CD14-positive monocyte (primary cell): ENCODE measurements at regions not wholly inside any gene's neighbourhood (a gene's known extent, or its start where the extent isn't known, plus 50 kb on each side); places are given as distances from the start of the nearest gene placed in this dataset.

Experiments used
- DNase-seq, 3 donors: peaks; one replicate each; pipeline ENCODE4 v3.0.0-alpha.2; 2011 to 2022
- H2AFZ ChIP-seq: 2 replicates; pipeline ENCODE4 v1.6.0; 2012; ENCODE audit warnings: mild to moderate bottlenecking, low read depth, low read length, inconsistent platforms; ENCODE audit not compliant: insufficient read depth, poor library complexity, severe bottlenecking
- H3K27ac ChIP-seq, 2 donors: 1 replicate in 1 of 2; 2 replicates in 1 of 2; pipeline ENCODE4 v1.5.1; 2012 to 2013; ENCODE audit warnings: low read length in 2 of 2, control low read depth in 1 of 2, inconsistent platforms in 1 of 2, low read depth in 1 of 2, mild to moderate bottlenecking in 1 of 2
- H3K27me3 ChIP-seq, 2 donors: one replicate each; pipeline versions ENCODE4 v1.6.0 to v1.6.1; 2011 to 2013; ENCODE audit warnings: low read length in 2 of 2; ENCODE audit not compliant: control insufficient read depth in 2 of 2, insufficient read depth in 2 of 2
- H3K36me3 ChIP-seq, 2 donors: replicated peaks in 1 of 2; 1 replicate in 1 of 2; 2 replicates in 1 of 2; pipeline versions ENCODE4 v1.5.1 to v1.6.1; 2012 to 2013; ENCODE audit warnings: low read length in 2 of 2, control low read depth in 1 of 2, inconsistent platforms in 1 of 2, mild to moderate bottlenecking in 1 of 2; ENCODE audit not compliant: insufficient read depth in 2 of 2, control insufficient read depth in 1 of 2
- H3K4me1 ChIP-seq, 2 donors: 1 replicate in 1 of 2; 2 replicates in 1 of 2; pipeline versions ENCODE4 v1.5.1 to v1.6.1; 2012 to 2013; ENCODE audit warnings: low read length in 2 of 2, control low read depth in 1 of 2, inconsistent platforms in 1 of 2, mild to moderate bottlenecking in 1 of 2, moderate library complexity in 1 of 2; ENCODE audit not compliant: insufficient read depth in 2 of 2, control insufficient read depth in 1 of 2
- H3K4me2 ChIP-seq: replicated peaks from 2 replicates; pipeline ENCODE3; 2012; ENCODE audit warnings: low read length, moderate library complexity, mild to moderate bottlenecking; ENCODE audit not compliant: poor library complexity, severe bottlenecking; ENCODE audit errors: extremely low read depth
- H3K4me3 ChIP-seq, 3 experiments: fragments of 200-600 bp in 1 of 3; sonication (generic) in 1 of 3; replicated peaks in 1 of 3; 1 replicate in 2 of 3; 2 replicates in 1 of 3; pipeline ENCODE4 v1.5.1; 2011 to 2013; ENCODE audit warnings: low read length in 3 of 3, mild to moderate bottlenecking in 3 of 3, control low read depth in 2 of 3, low read depth in 2 of 3, inconsistent platforms in 1 of 3, moderate library complexity in 1 of 3
- H3K79me2 ChIP-seq: 2 replicates; pipeline ENCODE4 v1.6.0; 2012; ENCODE audit warnings: mild to moderate bottlenecking, control low read depth, inconsistent platforms, low read length, moderate library complexity; ENCODE audit not compliant: insufficient read depth
- H3K9ac ChIP-seq: 2 replicates; pipeline ENCODE4 v1.6.0; 2017; ENCODE audit warnings: low read length, mild to moderate bottlenecking; ENCODE audit not compliant: insufficient read depth, poor library complexity, severe bottlenecking
- H3K9me3 ChIP-seq, 2 donors: replicated peaks in 1 of 2; 1 replicate in 1 of 2; 2 replicates in 1 of 2; pipeline versions ENCODE4 v1.5.1 to v1.6.1; 2012 to 2013; ENCODE audit warnings: low read length in 2 of 2, control low read depth in 1 of 2; ENCODE audit not compliant: control insufficient read depth in 1 of 2, insufficient read depth in 1 of 2
- H4K20me1 ChIP-seq: 2 replicates; pipeline ENCODE4 v1.6.0; 2012; ENCODE audit warnings: mild to moderate bottlenecking, low read length, control low read depth, moderate library complexity; ENCODE audit not compliant: insufficient read depth
- H3K27ac Mint-ChIP-seq, 7 donors: one replicate each; pipeline ENCODE4 v1.8.0; 2020; ENCODE audit warnings: mild to moderate bottlenecking in 7 of 7, mixed read lengths in 7 of 7, moderate library complexity in 6 of 7, inconsistent platforms in 2 of 7
- H3K27me3 Mint-ChIP-seq, 3 donors: one replicate each; pipeline ENCODE4 v1.8.0; 2021 to 2022; ENCODE audit warnings: low read depth in 3 of 3, mild to moderate bottlenecking in 3 of 3, mixed read lengths in 3 of 3, moderate library complexity in 3 of 3, inconsistent platforms in 1 of 3
- H3K36me3 Mint-ChIP-seq, 2 donors: one replicate each; pipeline ENCODE4 v1.8.0; 2020; ENCODE audit warnings: mixed read lengths in 2 of 2, inconsistent platforms in 1 of 2, mild to moderate bottlenecking in 1 of 2
- H3K4me1 Mint-ChIP-seq: one replicate; pipeline ENCODE4 v1.8.0; 2020; ENCODE audit warnings: mild to moderate bottlenecking, mixed read lengths
- H3K4me3 Mint-ChIP-seq, 2 donors: one replicate each; pipeline ENCODE4 v1.8.0; 2020; ENCODE audit warnings: mild to moderate bottlenecking in 2 of 2, mixed read lengths in 2 of 2, moderate library complexity in 1 of 2
- H3K9me3 Mint-ChIP-seq, 7 donors: one replicate each; pipeline ENCODE4 v1.8.0; 2020 to 2022; ENCODE audit warnings: mixed read lengths in 7 of 7, mild to moderate bottlenecking in 6 of 7, moderate library complexity in 6 of 7, inconsistent platforms in 2 of 7
- WGBS: methylation state at CpG from one replicate; pipeline ENCODE4 v1.1.5; 2013; ENCODE audit warnings: missing lambda C conversion rate; ENCODE audit not compliant: insufficient coverage; 5-methylcytosine and 5-hydroxymethylcytosine counted together
- intact Hi-C, 2 donors: fragments of 100-400 bp; cut with micrococcal nuclease; formaldehyde crosslinking; loops; one replicate each; pipeline versions ENCODE4 v1.15.0 to v1.15.1; 2023
- TF ChIP-seq, protein P1 (sequence below): fragments of 200-600 bp; IDR thresholded peaks from one replicate; pipeline ENCODE4 v1.8.0; 2022; ENCODE audit warnings: antibody characterized with exemption, mild to moderate bottlenecking

DNA sequence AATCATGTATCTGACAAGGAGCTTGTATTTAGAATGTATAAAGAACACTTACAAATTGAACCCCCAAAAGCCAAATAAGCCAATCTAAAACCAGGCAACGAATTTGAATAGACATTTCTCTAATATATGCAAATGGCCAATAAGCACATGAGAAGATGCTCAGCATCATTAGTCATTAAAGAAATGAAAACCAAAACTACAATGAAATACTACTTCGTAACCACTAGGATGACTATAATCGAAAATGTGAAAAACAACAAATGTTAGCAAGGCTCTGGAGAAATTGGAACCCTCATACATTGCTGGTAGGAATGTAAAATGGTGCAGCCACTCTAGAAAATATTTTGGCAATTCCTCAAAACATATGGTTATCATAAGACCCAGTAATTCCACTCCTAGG is 105.8 kb upstream of the TOP1 start:
- Histone ChIP-seq H3K79me2 (no peaks in the 10 kb centered on the region), H3K27ac (no peak overlapping the region), H4K20me1 (no peaks in the 10 kb centered on the region), H3K9ac (no peak overlapping the region), H3K4me3 (no peak overlapping the region), H3K4me1 (peaks cover 7 to 8% of the 10 kb centered on the region in 2 donors), H2AFZ (no peak overlapping the region), H3K9me3 (peaks cover 0 to 3% of the 10 kb centered on the region in 2 donors), H3K4me2 (no peak overlapping the region), H3K27me3 (no peaks in the 10 kb centered on the region), H3K36me3 (no peaks in the 10 kb centered on the region)
- H3K9me3 Mint-ChIP-seq, result peaks cover 0 to 6% (median 2%) of the 10 kb centered on the region in 7 donors
- no CpG with 5 or more reads among the region's 3 CpGs for WGBS
- H3K27ac Mint-ChIP-seq, result no peak overlapping the region
- no peak overlapping the region for H3K4me3 Mint-ChIP-seq
- TF ChIP-seq, protein P1, sequence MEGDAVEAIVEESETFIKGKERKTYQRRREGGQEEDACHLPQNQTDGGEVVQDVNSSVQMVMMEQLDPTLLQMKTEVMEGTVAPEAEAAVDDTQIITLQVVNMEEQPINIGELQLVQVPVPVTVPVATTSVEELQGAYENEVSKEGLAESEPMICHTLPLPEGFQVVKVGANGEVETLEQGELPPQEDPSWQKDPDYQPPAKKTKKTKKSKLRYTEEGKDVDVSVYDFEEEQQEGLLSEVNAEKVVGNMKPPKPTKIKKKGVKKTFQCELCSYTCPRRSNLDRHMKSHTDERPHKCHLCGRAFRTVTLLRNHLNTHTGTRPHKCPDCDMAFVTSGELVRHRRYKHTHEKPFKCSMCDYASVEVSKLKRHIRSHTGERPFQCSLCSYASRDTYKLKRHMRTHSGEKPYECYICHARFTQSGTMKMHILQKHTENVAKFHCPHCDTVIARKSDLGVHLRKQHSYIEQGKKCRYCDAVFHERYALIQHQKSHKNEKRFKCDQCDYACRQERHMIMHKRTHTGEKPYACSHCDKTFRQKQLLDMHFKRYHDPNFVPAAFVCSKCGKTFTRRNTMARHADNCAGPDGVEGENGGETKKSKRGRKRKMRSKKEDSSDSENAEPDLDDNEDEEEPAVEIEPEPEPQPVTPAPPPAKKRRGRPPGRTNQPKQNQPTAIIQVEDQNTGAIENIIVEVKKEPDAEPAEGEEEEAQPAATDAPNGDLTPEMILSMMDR, result no peak
- H3K27me3 Mint-ChIP-seq, result peaks cover 0 to 6% (median 2%) of the 10 kb centered on the region in 3 donors
- H3K4me1 Mint-ChIP-seq, result peaks cover 14% of the 10 kb centered on the region
- DNase-seq, result no peak
- H3K36me3 Mint-ChIP-seq, result no peaks in the 10 kb centered on the region
- intact Hi-C loops, result no loop called here

GRCh38 chr20:40925829-40926510 is 102.7 kb upstream of the TOP1 start:
- Histone ChIP-seq H3K79me2 (no peaks in the 10 kb centered on the region), H3K36me3 (no peaks in the 10 kb centered on the region), H3K9me3 (peaks cover 0 to 3% of the 10 kb centered on the region in 2 donors), H3K9ac (no peak overlapping the region), H3K4me1 (peaks cover 7 to 8% of the 10 kb centered on the region in 2 donors), H3K4me3 (no peak overlapping the region), H2AFZ (no peak overlapping the region), H3K4me2 (no peak overlapping the region), H3K27ac (no peak overlapping the region), H4K20me1 (no peaks in the 10 kb centered on the region), H3K27me3 (no peaks in the 10 kb centered on the region)
- Mint-ChIP-seq H3K4me3 (no peak overlapping the region), H3K27me3 (peaks cover 0 to 4% (median 3%) of the 10 kb centered on the region in 3 donors), H3K36me3 (no peaks in the 10 kb centered on the region), H3K4me1 (peaks cover 16% of the 10 kb centered on the region), H3K9me3 (peaks cover 0 to 5% (median 2%) of the 10 kb centered on the region in 7 donors), H3K27ac (no peak overlapping the region)
- peak in 1 of 3 donors; percentile 7 for DNase-seq
- TF ChIP-seq, protein P1, result no peak
- intact Hi-C loops, result no loop called here
- 0% methylated on average over 2 of the region's 4 CpGs for WGBS
